CD4-positive, alpha-beta T cell treated with Interleukin-4 for 1 hour (primary cell): ENCODE measurements at regions not wholly inside any gene's neighbourhood (a gene's known extent, or its start where the extent isn't known, plus 50 kb on each side); places are given as distances from the start of the nearest gene placed in this dataset.
"Not testable (repeated sequence)": the region's sequence is repeated elsewhere in the genome, so short reads cannot be mapped to it uniquely, and the experiment has no call there.

Experiments used
- DNase-seq, 2 donors: peaks; one replicate each; pipeline ENCODE4 v3.0.0-alpha.2; 2020 to 2022

DNA sequence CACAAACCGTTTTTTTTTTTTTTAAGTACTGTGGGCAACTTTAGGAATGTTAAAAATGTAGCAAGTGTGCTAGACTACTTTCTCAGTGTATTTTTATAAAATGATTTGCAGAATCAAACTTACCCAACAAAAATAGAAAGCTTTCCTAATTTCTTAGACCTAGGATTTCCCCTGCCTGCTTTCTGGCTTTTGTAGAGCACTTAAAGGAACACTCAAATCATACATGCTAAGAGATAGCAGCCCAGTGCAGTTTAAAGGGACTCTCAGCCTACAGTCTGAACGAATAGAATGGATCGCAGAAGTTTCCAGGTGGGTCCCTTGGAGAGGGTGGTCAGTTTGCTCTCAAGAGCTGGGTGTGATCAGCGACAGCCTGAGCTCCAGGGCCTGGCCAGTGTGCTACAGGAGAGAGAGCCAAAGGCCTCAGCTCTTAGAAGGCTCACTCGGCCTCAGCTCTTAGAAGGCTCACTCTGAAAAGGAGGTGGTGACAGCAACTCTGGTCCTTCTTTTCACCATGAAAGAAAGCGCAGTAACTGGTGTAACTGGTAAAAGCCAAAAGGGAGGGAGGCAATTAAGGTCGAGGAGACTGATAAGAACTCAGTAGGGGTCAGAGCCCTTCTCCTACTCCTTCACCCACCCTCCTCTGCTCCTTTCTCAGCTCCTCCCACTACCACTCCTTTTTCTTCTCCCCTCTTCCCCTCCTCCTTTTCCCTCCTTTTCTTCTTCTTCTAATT lies 142.4 kb downstream of the ZFP64 start:
- no peak for DNase-seq

DNA sequence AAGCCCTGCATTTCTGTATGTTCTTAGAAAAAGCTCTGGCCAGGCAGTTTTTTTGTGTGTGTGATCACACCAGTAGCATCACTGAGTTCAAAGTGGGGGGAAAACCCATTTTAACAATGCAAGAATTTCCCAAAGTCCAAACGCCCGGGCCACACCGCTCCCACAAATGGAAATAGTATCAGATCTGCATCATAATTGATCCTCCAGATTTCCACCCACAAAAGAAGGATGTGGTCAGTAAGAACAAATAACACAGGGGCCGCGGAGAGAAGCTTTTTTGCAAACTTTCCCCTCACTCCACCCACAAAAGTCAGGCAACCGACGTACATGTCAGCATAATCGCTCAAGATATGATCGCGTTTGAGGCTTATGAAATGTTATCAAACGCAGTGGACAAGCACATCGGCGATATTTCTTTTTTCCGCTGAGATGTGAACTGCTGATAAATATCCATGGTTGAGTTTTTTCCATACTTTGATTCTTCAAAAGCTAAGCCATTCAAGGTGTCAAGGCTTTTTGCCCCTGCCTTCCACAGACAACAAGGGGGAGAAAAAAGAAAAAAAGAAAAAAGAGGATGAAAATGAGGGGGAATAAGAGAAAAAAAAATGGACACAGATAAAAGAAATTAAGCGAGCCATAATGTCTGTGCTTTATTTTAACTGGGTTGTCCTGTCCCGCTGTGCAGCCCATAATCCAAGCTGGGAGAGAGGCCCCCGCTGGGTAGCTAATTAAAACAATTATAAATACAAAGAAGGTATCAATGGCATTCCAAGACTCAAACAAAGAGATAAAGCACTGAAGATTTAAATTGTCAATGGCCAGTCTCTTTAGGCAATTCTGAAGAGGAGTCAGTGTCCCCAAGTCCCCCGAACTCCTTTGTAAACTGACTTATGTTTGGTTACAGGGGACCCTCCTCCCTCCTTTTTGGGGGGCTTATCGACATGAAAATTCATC lies 143.5 kb downstream of the ZFP64 start:
- peak; percentile 16 to 33 for DNase-seq

DNA sequence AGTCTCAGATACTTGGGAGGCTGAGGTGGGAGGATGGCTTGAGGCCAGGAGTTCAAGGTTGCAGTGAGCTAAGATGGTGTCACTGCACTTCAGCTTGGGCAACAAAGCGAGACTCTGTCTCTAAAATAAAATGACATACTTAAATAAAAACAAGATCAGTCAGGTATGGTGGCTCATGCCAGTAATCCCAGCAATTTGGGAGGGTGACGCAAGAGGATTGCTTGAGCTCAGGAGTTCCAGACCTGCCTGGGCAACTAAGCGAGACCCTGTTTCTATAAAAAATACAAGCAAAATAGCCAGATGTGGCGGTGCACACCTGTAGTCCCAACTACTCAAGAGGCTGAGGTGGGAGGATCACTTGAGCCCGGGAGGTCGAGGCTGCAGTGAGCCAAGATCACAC lies 149.6 kb downstream of the ZFP64 start:
- no peak for DNase-seq

DNA sequence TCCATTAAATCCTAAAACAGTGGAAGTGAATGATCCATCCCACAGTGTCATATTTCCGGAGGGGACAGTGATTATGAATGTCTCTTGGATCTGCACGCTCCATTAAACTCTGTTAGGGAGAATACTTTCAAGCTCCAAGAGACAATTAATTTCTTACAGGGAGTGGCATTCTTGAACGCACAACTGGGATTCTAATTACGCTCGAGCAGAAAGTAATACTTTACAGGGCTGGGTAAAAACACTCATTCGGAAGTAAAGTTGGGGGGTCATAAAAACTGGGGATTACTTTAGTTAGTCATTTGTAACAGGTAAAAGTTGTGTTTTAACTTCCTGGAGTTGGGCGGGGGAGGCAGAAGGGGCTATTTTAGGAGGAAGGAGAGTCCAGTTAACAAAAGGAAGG lies 151.8 kb downstream of the ZFP64 start:
- no peak for DNase-seq

DNA sequence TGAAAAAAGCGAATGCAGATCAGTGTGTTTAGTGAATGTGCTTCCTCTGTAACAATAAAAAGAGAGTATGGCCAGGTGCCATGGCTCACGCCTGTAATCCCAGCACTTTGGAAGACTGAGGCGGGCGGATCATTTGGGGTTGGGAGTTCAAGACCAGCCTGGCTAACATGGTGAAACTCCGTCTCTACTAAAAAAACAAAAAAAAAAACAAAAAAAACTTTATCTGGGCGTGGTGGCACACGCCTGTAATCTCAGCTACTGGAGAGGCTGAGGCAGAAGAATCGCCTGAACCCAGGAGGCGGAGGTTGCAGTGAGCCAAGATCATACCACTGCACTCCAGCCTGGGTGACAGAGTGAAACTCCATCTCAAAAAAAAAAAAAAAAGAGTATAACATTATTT lies 152.9 kb downstream of the ZFP64 start:
- not testable (repeated sequence) for DNase-seq

DNA sequence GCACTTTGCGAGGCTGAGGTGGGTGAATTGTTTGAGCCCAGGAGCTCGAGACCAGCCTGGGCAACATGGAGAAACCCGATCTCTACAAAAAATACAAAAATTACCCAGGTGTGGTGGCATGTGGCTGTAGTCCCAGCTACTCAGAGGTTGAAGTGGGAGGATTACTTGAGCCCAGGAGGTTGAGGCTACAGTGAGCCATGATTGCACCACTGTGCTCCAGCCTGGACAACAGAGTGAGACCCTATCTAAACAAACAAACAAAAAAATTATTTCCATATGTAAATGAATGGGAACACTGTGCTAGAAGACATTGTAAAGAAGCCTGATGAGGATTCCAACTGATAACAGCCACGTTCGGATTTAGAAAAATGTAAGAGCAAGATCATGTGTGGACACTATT lies 154.2 kb downstream of the ZFP64 start:
- no peak for DNase-seq

DNA sequence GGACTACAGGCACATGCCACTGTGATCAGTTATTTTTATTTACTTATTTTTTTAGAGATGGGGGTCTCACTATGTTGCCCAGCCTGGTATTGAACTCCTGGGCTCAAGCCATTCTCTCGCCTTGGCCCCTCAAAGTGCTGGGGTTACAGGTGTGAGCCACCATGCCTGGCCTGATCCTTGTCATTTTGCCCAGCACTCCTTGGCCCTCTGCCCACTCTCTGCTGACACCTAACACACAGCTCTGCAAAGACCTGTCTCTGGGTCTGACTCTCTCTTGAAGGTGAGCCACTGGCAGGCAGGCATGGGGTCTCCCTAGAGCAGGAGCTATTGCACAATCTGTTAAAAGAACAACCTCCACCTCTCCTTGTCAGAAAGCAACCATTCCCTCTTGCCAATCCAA lies 155.6 kb downstream of the ZFP64 start:
- DNase-seq = no peak

DNA sequence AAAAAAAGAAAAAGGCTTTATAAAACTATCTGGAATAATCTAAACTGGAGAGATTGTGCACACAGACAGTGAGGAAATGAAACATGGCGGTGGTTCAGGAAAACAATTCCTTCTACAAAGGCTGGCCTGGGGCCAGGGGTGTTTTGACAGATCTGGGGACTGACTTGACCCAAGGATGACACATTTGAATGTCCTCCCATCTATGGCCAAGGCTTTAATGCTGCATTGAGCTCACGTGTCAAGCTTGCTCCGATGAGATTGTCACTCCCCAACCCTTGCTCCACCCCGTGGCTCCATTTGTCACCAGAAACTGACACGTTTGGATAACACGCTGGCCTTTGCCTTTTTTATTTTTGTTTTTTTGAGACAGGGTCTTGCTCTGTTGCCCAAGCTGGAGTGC lies 156.1 kb downstream of the ZFP64 start:
- no peak for DNase-seq

DNA sequence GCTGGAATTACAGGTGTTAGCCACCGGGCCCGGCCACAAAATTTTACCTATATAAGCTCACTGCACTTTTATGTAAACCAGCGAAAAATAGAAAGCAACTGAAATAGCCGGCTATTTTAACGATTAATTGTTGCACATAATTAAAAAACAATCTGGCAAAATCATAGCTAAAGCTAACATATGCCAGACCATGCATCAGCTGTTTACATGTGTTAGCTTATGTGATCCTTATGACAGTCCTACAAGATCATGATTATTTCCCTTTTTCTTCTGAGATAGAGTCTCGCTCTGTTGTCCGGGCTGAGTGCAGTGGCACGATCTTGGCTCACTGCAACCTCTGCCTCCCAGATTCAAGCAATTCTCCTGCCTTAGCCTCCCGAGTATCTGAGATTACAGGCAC lies 157.0 kb downstream of the ZFP64 start:
- no peak for DNase-seq

DNA sequence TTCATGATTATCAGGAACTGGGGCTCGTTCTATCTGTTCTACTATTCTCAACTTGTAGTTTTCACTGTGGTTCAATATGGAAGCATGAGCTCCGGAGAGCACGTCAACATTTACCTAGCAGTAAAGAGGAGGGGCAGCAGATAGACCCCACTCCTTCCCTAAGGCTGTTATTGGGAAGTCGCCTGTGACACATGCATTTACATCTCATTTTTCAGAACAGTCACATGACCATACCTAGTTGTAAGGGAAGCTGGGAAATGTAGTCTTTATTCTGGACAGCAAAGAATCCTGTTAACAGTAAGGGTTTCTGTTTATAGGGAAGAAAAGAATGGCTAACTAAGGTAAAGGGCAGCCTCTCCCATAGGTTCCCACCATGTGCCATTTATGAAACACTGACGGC lies 158.3 kb downstream of the ZFP64 start:
- no peak for DNase-seq

DNA sequence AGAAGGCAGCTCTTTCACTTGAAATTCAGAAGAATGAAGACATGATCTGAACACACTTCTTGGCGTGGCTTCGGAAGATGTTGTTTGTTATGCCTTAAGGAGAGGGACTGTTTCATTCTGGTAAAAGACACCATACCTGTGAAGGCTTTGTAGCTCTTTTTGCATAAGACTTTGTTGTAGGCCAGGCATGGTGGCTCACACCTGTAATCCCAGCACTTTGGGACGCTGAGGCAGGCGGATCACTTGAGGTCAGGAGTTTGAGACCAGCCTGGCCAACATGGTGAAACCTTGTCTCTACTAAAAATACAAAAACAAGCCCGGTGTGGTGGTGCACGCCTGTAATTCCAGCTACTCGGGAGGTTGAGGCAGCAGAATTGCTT lies 159.3 kb downstream of the ZFP64 start:
- not testable (repeated sequence) for DNase-seq

DNA sequence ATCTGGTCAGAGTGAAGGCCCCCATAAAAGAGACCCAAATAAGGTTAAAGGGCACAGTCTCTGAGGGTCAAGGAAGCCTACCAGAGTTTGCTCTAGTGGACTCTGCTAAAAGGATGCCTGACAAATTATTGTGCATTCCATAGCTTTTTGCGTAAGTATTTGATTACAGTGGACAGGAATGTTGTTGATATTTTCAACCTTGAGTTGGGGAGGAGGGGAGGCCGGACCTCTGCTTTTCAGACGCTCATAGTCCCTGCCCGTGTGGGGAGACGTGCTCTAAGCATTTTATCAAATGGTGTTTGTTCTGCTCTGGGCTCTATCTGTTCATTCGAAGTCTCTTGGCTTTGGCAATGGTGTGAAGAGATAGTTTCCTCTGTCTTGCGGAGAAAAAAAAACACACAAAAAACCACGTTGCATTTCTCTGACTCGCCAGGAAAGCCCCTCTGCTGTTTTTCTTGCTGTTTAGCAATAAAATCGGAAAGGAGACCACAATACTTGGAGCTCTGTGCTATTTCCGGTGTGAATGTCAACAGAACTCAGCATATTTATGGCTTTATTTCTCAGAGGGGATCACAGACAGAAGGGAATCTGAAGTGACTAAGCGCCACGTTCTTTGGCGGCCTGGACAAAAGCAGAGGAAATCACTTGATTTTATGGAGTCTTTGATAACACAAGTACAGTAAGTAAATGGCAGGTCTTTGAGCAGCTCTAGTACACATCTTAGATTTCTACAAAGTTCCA lies 159.8 kb downstream of the ZFP64 start:
- DNase-seq = peak; percentile 11 to 46

DNA sequence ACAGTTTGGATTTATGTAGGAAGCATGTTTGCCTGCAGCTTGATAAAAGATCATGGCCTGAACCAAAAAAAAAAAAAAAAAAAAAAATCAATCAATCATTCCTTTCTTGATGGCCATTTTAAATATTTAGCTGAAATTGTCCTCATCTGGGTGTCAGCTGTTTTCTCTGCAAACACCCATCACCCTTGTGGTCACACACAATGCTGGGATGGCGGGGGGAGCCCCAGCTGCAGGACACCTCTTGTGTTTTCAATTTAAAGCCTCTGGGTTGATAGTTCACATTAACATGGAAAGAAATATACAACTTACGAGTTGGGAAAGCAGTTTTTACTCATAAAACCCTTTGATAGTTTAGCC lies 160.4 kb downstream of the ZFP64 start:
- DNase-seq = no peak

DNA sequence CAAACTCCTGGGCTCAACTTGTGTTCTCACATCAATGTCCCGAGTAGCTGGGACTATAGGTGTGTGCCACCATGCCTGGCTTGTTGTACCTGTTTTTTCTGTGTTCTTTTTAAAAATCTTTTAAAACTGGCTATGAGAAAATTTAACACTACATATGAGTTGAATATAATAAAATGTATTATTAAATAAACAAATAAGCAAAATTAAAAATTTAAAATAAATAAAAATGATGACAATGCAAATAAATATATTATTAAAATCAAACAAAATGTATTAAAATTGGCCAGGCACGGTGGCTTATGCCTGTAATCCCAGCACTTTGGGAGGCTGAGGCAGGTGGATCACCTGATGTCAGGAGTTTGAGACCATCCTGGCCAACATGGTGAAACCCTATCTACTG lies 162.4 kb downstream of the ZFP64 start:
- DNase-seq = not testable (repeated sequence)

DNA sequence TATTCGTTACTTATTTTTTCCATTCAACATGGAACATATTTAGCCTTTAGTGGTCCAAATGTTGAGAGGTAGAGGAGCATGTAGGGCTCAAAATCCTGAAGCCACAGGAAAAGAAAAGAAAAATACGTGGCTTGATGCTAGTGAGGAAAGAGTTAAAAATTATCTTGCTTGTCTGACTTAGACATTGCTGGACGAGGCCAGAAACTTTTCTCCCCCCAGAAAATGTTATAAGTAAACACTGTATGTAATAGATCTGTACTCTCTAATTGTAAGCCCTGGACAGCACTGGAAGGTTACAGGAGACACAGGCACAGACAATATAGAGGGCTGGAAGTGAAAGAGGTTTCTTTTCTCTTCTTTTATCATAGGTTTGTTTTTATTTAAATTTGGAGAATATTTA lies 165.6 kb downstream of the ZFP64 start:
- no peak for DNase-seq

DNA sequence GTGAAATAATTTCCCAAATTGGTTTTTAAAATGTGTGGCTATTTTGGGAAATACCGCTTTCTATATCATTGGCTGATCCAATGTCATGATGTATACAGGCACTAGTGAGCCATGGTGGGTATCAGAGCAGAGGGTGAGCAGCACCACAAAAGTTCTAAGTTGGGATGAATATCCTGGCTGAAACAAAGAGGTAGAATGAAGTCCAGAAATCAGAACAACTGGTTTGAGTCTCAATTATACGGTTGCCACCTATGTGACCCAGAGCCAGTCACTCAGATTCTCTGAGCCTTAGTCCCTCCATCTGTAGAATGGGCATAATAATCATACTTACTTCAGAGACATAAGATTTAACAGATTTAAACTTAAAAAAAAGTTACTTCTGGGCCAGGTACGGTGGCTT lies 172.3 kb downstream of the ZFP64 start:
- no peak for DNase-seq

DNA sequence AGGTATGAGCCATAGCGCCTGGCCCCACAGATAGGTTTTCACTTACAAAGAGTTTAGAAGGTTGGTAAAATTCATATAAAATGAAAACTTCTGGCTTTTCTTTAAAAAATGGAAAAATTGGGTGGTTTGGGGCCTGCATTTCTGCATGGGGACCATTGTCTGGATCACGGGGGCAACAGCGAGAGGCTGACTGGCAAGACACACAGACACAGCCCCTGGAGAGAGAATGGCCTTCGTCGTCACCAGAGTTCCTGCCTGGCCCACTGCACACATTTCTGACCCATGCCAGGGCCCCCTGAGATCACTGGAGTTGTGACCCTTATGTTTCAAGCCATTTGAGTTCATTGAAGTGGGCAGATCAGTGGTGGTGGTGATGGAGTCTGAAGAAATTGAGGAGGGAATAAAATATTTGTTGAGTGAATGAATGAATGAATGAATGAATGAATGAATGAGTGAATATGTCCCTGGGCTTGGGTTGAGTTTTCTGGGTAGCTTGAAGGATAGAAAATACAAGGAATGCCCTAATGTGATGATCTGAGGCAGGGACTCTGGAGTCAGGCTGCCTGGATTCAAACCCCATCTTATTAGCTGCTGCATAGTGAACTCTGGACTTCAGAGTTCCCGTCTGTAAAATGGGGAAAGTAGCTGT lies 173.8 kb downstream of the ZFP64 start:
- no peak for DNase-seq

DNA sequence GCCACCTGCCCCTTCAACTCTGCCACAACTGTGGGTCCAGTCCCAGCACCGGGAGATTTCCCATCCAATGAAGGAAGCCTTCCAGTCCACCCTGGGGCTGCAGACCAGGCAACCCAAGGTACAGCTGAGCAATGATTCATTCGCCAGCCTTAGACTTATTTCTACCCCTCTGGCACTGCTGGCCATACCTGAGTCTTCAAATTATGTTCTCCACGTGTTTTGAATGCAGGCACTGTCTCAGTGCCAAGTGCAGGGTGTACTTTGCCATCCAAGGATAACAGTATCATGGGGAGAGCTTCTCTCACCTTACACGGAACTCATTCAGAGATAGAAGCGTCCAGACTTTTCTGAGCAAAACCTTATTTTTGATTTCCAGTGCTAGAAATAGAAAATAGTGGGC lies 175.6 kb downstream of the ZFP64 start:
- DNase-seq = no peak

DNA sequence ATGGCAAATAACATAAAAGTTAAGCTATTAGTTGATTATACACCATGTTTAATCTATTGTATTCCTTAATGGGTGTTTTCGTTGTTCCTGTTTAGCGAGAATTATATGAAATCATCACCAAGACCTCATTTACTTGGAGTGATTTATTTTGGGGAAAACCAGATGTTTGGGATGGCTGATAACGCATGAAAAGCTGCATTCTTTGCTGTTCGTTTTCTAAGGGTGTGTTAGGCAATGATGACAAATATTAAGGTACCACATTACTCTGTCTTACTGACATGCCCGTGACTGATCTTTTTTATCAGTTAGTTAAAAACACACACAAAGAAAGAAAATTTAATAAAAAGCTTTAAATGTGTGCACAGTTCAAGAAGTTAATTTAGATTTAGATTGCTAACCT lies 176.4 kb downstream of the ZFP64 start:
- DNase-seq = no peak

DNA sequence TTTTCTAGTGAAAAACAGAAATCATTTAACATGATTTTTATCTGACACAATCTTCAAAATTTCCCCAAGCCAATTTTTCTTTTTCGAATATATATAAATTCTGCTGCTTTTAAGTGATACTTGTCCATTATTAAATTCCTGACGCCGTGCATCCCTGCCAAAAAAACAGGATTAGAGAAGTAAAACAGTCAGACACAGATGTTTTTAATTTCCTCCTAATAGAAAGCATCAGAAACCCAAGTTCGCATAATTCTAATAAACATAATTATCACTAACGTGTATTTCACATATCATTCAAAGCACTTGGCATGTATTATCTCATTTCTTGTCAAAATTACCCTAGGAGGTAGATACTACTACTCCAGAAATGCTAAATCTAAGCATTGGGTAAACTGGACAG lies 179.5 kb downstream of the ZFP64 start:
- no peak for DNase-seq

DNA sequence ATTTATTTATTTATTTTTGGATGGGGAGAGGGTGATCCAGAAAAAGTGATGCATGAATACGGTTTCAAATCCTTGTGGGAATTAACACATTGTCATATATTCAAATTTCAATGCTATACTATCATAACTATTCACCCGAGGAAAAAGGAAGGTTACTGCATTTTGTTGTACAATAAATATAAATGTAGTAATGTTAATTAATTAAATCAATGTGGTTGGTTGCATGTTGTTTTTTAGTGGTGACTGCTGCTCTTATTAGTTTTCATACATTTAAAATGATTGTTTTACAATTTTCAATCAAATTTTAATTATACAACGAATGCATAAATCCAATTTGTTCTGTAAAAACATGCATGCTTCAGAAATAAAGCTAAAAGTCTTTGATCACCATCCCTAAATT lies 180.5 kb downstream of the ZFP64 start:
- DNase-seq = no peak

DNA sequence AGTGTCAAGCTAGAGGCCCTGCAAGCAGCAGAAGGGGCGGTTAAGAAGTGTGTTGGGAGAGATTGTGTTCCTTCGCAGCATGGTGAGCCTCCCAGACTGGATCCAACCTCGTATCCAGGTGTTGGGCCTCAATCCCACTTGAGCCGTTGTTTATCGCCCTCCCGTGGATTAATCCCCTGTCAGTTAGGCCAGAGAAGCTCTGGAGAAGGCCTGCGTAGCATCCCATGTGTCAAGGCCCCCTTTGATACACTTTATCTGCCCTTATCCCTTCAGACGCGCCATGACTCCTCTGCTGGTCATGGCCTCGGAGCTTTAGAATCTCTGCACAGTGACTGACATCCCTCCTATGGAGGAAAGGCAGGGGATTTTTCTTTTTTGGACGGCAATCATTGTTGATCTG lies 181.0 kb downstream of the ZFP64 start:
- DNase-seq = no peak

DNA sequence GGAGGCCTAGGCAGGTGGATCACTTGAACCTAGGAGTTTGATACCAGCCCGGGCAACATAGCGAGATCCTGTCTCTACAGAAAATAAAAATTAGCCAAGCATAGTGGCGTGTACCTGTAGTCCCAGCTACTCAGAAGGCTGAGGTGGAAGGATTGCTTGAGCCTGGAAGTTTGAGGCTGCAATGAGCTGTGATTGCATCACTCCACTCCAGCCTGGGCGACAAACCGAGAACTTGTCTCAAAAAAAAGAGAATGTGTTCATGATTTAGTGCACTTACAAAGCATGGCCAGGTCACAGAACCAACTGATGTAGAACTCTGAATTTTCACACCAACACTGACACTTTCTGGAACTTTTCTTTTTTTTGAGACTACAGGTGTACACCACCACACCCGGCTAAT lies 182.7 kb downstream of the ZFP64 start:
- no peak for DNase-seq
